Heart left ventricle (tissue), 16 donors: ENCODE measurements at regions not wholly inside any gene's neighbourhood (a gene's known extent, or its start where the extent isn't known, plus 50 kb on each side); places are given as distances from the start of the nearest gene placed in this dataset.

Experiments used
- ATAC-seq, 4 donors: fragments of 200-7000 bp; cut with Tn5 transposase; one replicate each; pipeline ENCODE4 v1.9.1; 2020 to 2022; ENCODE audit warnings: moderate library complexity in 4 of 4, mild to moderate bottlenecking in 3 of 4, moderate number of reproducible peaks in 1 of 4
- DNase-seq, 5 donors: peaks; one replicate each; pipeline ENCODE4 v3.0.0-alpha.2; 2020
- H3K27ac ChIP-seq, 12 donors: fragments of 200-600 bp; sonication (generic) in 4 of 12; one replicate each; pipeline versions ENCODE4 v1.5.0 to v1.8.0; 2016 to 2022; ENCODE audit warnings: mild to moderate bottlenecking in 2 of 12
- H3K27me3 ChIP-seq, 9 donors: fragments of 200-600 bp; sonication (generic) in 2 of 9; one replicate each; pipeline versions ENCODE4 v1.5.1 to v1.8.0; 2016 to 2022; ENCODE audit warnings: mild to moderate bottlenecking in 3 of 9
- H3K36me3 ChIP-seq, 9 donors: fragments of 200-600 bp; sonication (generic) in 2 of 9; one replicate each; pipeline versions ENCODE4 v1.5.0 to v1.8.0; 2018 to 2022; ENCODE audit warnings: mild to moderate bottlenecking in 2 of 9
- H3K4me1 ChIP-seq, 12 donors: fragments of 200-600 bp; sonication (generic) in 4 of 12; one replicate each; pipeline versions ENCODE4 v1.5.0 to v1.8.0; 2016 to 2022; ENCODE audit warnings: mild to moderate bottlenecking in 3 of 12
- H3K4me3 ChIP-seq, 12 donors: fragments of 200-600 bp; sonication (generic) in 4 of 12; one replicate each; pipeline versions ENCODE4 v1.5.0 to v1.8.0; 2017 to 2022; ENCODE audit warnings: mild to moderate bottlenecking in 9 of 12, moderate library complexity in 4 of 12
- H3K9me3 ChIP-seq, 12 donors: fragments of 200-600 bp; sonication (generic) in 4 of 12; one replicate each; pipeline versions ENCODE4 v1.5.0 to v1.8.0; 2016 to 2022; ENCODE audit warnings: mild to moderate bottlenecking in 1 of 12
- POLR2A ChIP-seq, 2 donors: fragments of 450-650 bp; IDR thresholded peaks; one replicate each; pipeline ENCODE4 v1.6.1; 2017; ENCODE audit warnings: antibody characterized with exemption in 2 of 2, mild to moderate bottlenecking in 2 of 2, moderate library complexity in 2 of 2
- WGBS, 4 donors: extraction: QIAGEN DNeasy Blood & Tissue Kit in 2 of 4; methylation state at CpG; one replicate each; pipeline versions ENCODE4 v1.1.5 to v1.1.7; 2013 to 2018; 5-methylcytosine and 5-hydroxymethylcytosine counted together
- intact Hi-C, 10 donors: fragments of 100-400 bp; cut with DNase I; formaldehyde crosslinking; loops; one replicate each; pipeline versions ENCODE4 v1.11.1 to v1.14.2; 2022
- TF ChIP-seq, protein P1 (sequence below), 12 donors: fragments of 200-600 bp; sonication (generic) in 4 of 12; IDR thresholded peaks; one replicate each; pipeline versions ENCODE4 v1.5.0 to v1.8.0; 2018 to 2022; ENCODE audit warnings: antibody characterized with exemption in 12 of 12, mild to moderate bottlenecking in 5 of 12
- donor health status: ischemic (EF 13 %, LVEDD 7.1; RV severe dilation, severe dysfunction).
- donor health status: healthy with polysubstance abuse.
- donor health status: DM: no; HTN: yes; CAD: no.
- donor health status: DM: no; HTN: no; CAD: no.
- donor health status: ischemic (EF 25% LVEDD 6.9; RV normal size, moderate dysfunction).
- donor health status: ischemic (EF 25% LVEDD 5.7; RV mildly dilated, moderate dysfunction).
- donor health status: healthy.
- donor health status: DM: yes; HTN: yes; CAD: no.
- donor health status: ischemic (EF 35%, LVEDD 5.7; RV mildly dilated, moderate dysfunction).
- donor health status: nonischemic (EF 11% LVEDD 7.7; RV severe dilation, severe dysfunction).
- donor health status: DM: yes; HTN: yes; CAD: no.
- donor health status: PGD.
- donor health status: ischemic (EF 29% LVEDD 5.4; RV normal size, mild dysfunction).
- donor health status: nonischemic (EF 23%, LVEDD 6.1; RV moderate dilation, normal function).

DNA sequence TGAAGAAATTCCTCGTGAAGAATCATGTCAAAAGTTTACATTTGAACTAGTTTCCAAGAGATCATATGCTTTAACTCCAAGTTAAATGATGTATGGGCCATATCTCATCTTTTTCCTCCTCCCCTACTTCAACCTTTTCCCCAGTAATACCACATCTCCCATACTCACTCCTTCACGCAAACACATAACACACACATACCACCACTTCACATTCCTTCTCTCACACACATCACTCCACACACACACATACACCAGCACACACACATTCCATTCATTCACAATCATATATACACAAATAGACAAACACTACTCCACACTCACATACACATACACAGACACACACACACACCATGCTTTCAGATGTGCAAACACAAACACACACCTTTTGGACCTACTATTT lies 769.0 kb upstream of the NR2F2 start:
- Histone ChIP-seq H3K27ac (no peak overlapping the region), H3K9me3 (no peaks in the 10 kb centered on the region), H3K36me3 (no peaks in the 10 kb centered on the region), H3K4me3 (no peak overlapping the region), H3K4me1 (peaks cover 0 to 20% (median 0%) of the 10 kb centered on the region in 12 donors), H3K27me3 (no peaks in the 10 kb centered on the region)
- TF ChIP-seq POLR2A (IDR thresholded peaks at IDR 0.05), result no peak
- TF ChIP-seq, protein P1, sequence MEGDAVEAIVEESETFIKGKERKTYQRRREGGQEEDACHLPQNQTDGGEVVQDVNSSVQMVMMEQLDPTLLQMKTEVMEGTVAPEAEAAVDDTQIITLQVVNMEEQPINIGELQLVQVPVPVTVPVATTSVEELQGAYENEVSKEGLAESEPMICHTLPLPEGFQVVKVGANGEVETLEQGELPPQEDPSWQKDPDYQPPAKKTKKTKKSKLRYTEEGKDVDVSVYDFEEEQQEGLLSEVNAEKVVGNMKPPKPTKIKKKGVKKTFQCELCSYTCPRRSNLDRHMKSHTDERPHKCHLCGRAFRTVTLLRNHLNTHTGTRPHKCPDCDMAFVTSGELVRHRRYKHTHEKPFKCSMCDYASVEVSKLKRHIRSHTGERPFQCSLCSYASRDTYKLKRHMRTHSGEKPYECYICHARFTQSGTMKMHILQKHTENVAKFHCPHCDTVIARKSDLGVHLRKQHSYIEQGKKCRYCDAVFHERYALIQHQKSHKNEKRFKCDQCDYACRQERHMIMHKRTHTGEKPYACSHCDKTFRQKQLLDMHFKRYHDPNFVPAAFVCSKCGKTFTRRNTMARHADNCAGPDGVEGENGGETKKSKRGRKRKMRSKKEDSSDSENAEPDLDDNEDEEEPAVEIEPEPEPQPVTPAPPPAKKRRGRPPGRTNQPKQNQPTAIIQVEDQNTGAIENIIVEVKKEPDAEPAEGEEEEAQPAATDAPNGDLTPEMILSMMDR (IDR thresholded peaks at IDR 0.05), result no peak
- intact Hi-C loops, result no loop called here
- DNase-seq, result no peak
- 64 to 91% (median 80%) methylated on average over 2 of the region's 2 CpGs for WGBS, 4 donors
- ATAC-seq, result no peak

DNA sequence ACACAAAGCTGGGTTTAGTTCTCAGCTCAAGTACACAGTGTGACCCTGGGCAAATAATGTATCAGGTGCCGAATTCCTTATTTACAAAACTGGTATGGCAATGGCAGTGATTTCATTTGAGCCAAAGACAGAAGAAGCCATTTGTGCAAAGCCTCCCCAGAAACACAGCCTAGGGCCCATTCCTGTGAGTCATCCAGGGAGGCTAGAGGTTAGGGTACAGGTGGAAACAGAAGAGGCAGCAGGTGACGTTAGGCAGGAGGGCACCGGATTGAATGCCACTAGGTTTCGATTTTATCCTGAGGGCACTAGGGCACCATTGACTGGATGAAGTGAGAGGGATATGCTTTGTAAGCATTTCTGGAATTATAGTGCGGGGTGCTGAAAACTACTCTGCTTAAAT lies 766.9 kb upstream of the NR2F2 start:
- WGBS, 4 donors, result 91 to 98% (median 95%) methylated on average over 5 of the region's 5 CpGs
- intact Hi-C loops, result no loop called here
- Histone ChIP-seq H3K27me3 (no peaks in the 10 kb centered on the region), H3K4me3 (no peak overlapping the region), H3K36me3 (no peaks in the 10 kb centered on the region), H3K4me1 (peaks cover 0 to under 1% (median 0%) of the 10 kb centered on the region in 12 donors), H3K9me3 (no peaks in the 10 kb centered on the region), H3K27ac (no peak overlapping the region)
- DNase-seq (no peak), ATAC-seq (no peak)
- no peak for TF ChIP-seq POLR2A (IDR thresholded peaks at IDR 0.05)
- TF ChIP-seq, protein P1 (IDR thresholded peaks at IDR 0.05), result no peak

DNA sequence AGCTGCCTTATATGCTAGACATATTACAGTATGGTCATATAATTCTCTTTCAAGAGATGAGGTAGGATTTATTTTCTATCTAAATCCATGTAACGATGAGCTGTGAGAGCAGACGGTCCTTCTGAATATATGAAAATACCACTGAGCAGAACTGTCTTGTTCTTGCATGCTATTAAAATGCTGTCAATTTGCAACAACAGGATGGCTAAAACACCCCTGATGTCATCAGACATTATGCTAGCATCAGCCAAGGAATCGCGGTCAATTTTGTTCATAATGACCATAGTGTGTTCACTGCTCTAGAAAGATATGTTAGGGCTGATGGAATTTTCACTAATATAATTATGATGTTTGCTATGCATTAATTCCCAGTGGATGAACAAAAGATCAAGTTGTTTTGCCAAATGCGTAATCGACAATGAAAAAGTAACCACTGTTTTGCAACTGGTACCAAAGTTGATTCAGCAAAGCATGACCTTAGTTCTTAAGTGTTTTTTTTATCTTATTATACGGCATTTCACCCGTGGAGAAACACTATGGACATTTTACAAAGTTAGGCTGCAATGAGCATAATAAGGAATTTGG lies 765.4 kb upstream of the NR2F2 start:
- Histone ChIP-seq H3K4me3 (no peak overlapping the region), H3K36me3 (no peaks in the 10 kb centered on the region), H3K27ac (no peak overlapping the region), H3K4me1 (no peaks in the 10 kb centered on the region), H3K27me3 (no peaks in the 10 kb centered on the region), H3K9me3 (no peaks in the 10 kb centered on the region)
- no peak for TF ChIP-seq POLR2A (IDR thresholded peaks at IDR 0.05)
- TF ChIP-seq, protein P1 (IDR thresholded peaks at IDR 0.05), result no peak
- intact Hi-C loops, result no loop called here
- 91 to 94% (median 92%) methylated on average over 8 of the region's 8 CpGs for whole genome bisulfite sequencing, 4 donors
- DNase-seq, result no peak
- ATAC-seq, result no peak

DNA sequence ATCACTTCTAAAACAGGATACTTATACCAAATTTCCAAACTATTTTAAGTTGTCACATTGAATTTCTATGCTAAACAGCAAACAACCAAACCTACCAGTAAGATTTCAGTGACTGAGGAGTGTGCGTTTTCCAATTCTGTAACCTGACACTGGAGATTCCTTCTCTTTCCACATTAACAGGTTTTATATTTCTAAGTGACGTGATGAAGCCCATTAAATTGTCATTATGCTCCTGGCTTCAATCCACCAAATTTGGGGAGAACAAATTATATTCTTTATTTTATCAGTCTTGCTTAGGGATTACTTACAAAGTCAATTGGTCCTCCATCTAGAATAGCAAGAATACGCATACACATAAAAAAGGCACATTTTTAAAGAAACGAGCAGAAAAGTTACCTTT lies 764.8 kb upstream of the NR2F2 start:
- Histone ChIP-seq H3K4me3 (no peak overlapping the region), H3K36me3 (no peaks in the 10 kb centered on the region), H3K9me3 (no peaks in the 10 kb centered on the region), H3K4me1 (no peaks in the 10 kb centered on the region), H3K27me3 (no peaks in the 10 kb centered on the region), H3K27ac (no peak overlapping the region)
- intact Hi-C loops, result no loop called here
- TF ChIP-seq, protein P1 (IDR thresholded peaks at IDR 0.05), result no peak
- no peak for TF ChIP-seq POLR2A (IDR thresholded peaks at IDR 0.05)
- ATAC-seq (no peak), DNase-seq (no peak)
- 85 to 88% (median 86%) methylated on average over 4 of the region's 4 CpGs for WGBS, 4 donors
